ENCODE measurements at regions not wholly inside any gene's neighbourhood (a gene's known extent, or its start where the extent isn't known, plus 50 kb on each side); places are given as distances from the start of the nearest gene placed in this dataset.

DNA sequence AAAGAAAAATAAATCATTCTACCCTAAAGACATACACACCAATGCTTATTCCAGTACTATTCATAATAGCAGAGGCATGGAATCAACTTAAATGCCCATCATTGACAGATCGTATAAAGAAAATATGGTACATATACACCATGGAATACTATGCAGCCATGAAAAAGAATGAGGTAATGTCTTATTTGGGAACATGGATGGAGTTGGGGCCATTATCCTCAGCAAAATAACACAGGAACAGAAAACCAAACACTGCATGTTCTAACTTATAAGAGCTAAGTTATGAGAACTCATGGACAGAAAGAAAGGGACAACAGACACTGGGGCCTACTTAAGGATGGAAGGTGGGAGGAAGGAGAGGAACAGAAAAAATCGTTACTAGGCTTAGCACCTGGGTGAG is 527.5 kb upstream of the ST8SIA4 start:
- no peak for TF ChIP-seq POLR2AphosphoS5 (IDR thresholded peaks at IDR 0.05; ENCODE audit: low read depth)
- TF ChIP-seq, protein P1, sequence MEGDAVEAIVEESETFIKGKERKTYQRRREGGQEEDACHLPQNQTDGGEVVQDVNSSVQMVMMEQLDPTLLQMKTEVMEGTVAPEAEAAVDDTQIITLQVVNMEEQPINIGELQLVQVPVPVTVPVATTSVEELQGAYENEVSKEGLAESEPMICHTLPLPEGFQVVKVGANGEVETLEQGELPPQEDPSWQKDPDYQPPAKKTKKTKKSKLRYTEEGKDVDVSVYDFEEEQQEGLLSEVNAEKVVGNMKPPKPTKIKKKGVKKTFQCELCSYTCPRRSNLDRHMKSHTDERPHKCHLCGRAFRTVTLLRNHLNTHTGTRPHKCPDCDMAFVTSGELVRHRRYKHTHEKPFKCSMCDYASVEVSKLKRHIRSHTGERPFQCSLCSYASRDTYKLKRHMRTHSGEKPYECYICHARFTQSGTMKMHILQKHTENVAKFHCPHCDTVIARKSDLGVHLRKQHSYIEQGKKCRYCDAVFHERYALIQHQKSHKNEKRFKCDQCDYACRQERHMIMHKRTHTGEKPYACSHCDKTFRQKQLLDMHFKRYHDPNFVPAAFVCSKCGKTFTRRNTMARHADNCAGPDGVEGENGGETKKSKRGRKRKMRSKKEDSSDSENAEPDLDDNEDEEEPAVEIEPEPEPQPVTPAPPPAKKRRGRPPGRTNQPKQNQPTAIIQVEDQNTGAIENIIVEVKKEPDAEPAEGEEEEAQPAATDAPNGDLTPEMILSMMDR (IDR thresholded peaks at IDR 0.05; ENCODE audit: insufficient read depth, low read length) = no peak
- TF ChIP-seq, protein P2, sequence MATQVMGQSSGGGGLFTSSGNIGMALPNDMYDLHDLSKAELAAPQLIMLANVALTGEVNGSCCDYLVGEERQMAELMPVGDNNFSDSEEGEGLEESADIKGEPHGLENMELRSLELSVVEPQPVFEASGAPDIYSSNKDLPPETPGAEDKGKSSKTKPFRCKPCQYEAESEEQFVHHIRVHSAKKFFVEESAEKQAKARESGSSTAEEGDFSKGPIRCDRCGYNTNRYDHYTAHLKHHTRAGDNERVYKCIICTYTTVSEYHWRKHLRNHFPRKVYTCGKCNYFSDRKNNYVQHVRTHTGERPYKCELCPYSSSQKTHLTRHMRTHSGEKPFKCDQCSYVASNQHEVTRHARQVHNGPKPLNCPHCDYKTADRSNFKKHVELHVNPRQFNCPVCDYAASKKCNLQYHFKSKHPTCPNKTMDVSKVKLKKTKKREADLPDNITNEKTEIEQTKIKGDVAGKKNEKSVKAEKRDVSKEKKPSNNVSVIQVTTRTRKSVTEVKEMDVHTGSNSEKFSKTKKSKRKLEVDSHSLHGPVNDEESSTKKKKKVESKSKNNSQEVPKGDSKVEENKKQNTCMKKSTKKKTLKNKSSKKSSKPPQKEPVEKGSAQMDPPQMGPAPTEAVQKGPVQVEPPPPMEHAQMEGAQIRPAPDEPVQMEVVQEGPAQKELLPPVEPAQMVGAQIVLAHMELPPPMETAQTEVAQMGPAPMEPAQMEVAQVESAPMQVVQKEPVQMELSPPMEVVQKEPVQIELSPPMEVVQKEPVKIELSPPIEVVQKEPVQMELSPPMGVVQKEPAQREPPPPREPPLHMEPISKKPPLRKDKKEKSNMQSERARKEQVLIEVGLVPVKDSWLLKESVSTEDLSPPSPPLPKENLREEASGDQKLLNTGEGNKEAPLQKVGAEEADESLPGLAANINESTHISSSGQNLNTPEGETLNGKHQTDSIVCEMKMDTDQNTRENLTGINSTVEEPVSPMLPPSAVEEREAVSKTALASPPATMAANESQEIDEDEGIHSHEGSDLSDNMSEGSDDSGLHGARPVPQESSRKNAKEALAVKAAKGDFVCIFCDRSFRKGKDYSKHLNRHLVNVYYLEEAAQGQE (IDR thresholded peaks at IDR 0.05; ENCODE audit: insufficient replicate concordance, low read depth) = no peak
- TF ChIP-seq GABPA (IDR thresholded peaks at IDR 0.05; ENCODE audit: low read depth) = no peak
